Tibial nerve (tissue), 4 donors: ENCODE measurements at regions not wholly inside any gene's neighbourhood (a gene's known extent, or its start where the extent isn't known, plus 50 kb on each side); places are given as distances from the start of the nearest gene placed in this dataset.

Source experiments
- DNase-seq, 2 donors: peaks; one replicate each; pipeline ENCODE4 v3.0.0-alpha.2; 2019; ENCODE audit warnings: low spot score in 2 of 2
- H3K27ac ChIP-seq, 4 donors: fragments of 200-600 bp; sonication (generic) in 3 of 4; one replicate each; pipeline ENCODE4 v1.5.1; 2017 to 2019; ENCODE audit warnings: mild to moderate bottlenecking in 1 of 4
- H3K27me3 ChIP-seq, 2 donors: fragments of 200-600 bp; sonication (generic) in 1 of 2; one replicate each; pipeline versions ENCODE4 v1.5.1 to v1.6.0; 2017 to 2019
- H3K36me3 ChIP-seq, 3 donors: fragments of 200-600 bp; sonication (generic); one replicate each; pipeline ENCODE4 v1.5.1; 2018 to 2019
- H3K4me1 ChIP-seq, 4 donors: fragments of 200-600 bp; sonication (generic) in 3 of 4; one replicate each; pipeline ENCODE4 v1.5.1; 2017 to 2019
- H3K4me3 ChIP-seq, 4 donors: fragments of 200-600 bp; sonication (generic) in 3 of 4; one replicate each; pipeline ENCODE4 v1.5.1; 2017 to 2019; ENCODE audit warnings: mild to moderate bottlenecking in 1 of 4, moderate library complexity in 1 of 4
- H3K9me3 ChIP-seq, 4 donors: fragments of 200-600 bp; sonication (generic) in 3 of 4; one replicate each; pipeline ENCODE4 v1.5.1; 2017 to 2019
- EP300 ChIP-seq, 2 donors: sonication (generic); formaldehyde crosslinking; IDR thresholded peaks; one replicate each; pipeline ENCODE4 v1.6.1; 2017; ENCODE audit warnings: antibody characterized with exemption in 2 of 2, mild to moderate bottlenecking in 1 of 2
- POLR2A ChIP-seq, 2 donors: fragments of 450-650 bp; IDR thresholded peaks; one replicate each; pipeline ENCODE4 v1.6.1; 2017; ENCODE audit warnings: antibody characterized with exemption in 2 of 2, mild to moderate bottlenecking in 2 of 2, moderate library complexity in 2 of 2
- WGBS, 2 donors: methylation state at CpG; one replicate each; pipeline ENCODE4 v1.1.5; 2018; 5-methylcytosine and 5-hydroxymethylcytosine counted together
- TF ChIP-seq, protein P1 (sequence below), 5 experiments: fragments of 200-600 bp in 3 of 5; fragments of 450-650 bp in 2 of 5; sonication (generic) in 3 of 5; IDR thresholded peaks; one replicate each; pipeline ENCODE4 v1.5.1; 2016 to 2019; ENCODE audit warnings: antibody characterized with exemption in 5 of 5, mild to moderate bottlenecking in 3 of 5, moderate library complexity in 2 of 5

- no peak for DNase-seq
- no peak overlapping the region for H3K27ac ChIP-seq
- TF ChIP-seq EP300 (IDR thresholded peaks at IDR 0.05) (no peak), POLR2A (IDR thresholded peaks at IDR 0.05) (no peak)
- TF ChIP-seq, protein P1, sequence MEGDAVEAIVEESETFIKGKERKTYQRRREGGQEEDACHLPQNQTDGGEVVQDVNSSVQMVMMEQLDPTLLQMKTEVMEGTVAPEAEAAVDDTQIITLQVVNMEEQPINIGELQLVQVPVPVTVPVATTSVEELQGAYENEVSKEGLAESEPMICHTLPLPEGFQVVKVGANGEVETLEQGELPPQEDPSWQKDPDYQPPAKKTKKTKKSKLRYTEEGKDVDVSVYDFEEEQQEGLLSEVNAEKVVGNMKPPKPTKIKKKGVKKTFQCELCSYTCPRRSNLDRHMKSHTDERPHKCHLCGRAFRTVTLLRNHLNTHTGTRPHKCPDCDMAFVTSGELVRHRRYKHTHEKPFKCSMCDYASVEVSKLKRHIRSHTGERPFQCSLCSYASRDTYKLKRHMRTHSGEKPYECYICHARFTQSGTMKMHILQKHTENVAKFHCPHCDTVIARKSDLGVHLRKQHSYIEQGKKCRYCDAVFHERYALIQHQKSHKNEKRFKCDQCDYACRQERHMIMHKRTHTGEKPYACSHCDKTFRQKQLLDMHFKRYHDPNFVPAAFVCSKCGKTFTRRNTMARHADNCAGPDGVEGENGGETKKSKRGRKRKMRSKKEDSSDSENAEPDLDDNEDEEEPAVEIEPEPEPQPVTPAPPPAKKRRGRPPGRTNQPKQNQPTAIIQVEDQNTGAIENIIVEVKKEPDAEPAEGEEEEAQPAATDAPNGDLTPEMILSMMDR (IDR thresholded peaks at IDR 0.05) = no peak
- no peaks in the 10 kb centered on the region for H3K27me3 ChIP-seq
- WGBS, 2 donors = 64 to 77% methylated on average over 3 of the region's 3 CpGs
- no peaks in the 10 kb centered on the region for H3K4me1 ChIP-seq
- no peaks in the 10 kb centered on the region for H3K36me3 ChIP-seq
- no peak overlapping the region for H3K4me3 ChIP-seq
- peaks cover 0 to 6% (median 0%) of the 10 kb centered on the region in 4 donors for H3K9me3 ChIP-seq
Measured at GRCh38 chr1:106876384-106876783, 180.1 kb upstream of the PRMT6 start.

- Histone ChIP-seq H3K36me3 (no peaks in the 10 kb centered on the region), H3K27ac (no peak overlapping the region), H3K27me3 (no peaks in the 10 kb centered on the region), H3K4me3 (no peak overlapping the region), H3K4me1 (no peaks in the 10 kb centered on the region), H3K9me3 (no peaks in the 10 kb centered on the region)
- DNase-seq = no peak
- TF ChIP-seq, protein P1 (IDR thresholded peaks at IDR 0.05) = no peak
- no peak for TF ChIP-seq POLR2A (IDR thresholded peaks at IDR 0.05)
- 53 to 88% methylated on average over 3 of the region's 3 CpGs for WGBS, 2 donors
Measured at GRCh38 chr1:106879538-106879937, 176.9 kb upstream of the PRMT6 start.

DNA sequence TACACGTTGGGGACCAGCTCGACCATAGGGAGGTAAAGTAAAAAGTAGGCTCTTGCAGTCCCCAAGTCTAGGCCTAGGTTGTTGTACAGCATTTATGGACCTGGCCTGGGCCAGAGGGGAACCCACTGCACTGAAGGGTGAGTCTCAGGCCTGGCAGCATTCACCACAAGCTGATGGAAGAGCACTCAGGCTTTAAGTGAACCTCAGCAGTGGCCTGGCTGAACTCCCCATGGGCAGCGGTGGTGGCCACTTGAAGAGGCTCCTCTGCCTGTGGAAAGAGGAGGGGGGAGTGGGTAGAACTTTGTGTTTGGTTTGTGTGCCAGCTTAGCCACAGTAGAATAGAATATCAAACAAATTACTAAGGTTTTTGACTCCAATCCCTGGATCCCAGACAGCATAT lies 176.2 kb upstream of the PRMT6 start:
- H3K4me3 ChIP-seq = no peak overlapping the region
- H3K4me1 ChIP-seq = no peaks in the 10 kb centered on the region
- TF ChIP-seq POLR2A (IDR thresholded peaks at IDR 0.05) = no peak
- TF ChIP-seq, protein P1 (IDR thresholded peaks at IDR 0.05) = no peak
- TF ChIP-seq EP300 (IDR thresholded peaks at IDR 0.05) = no peak
- no peaks in the 10 kb centered on the region for H3K9me3 ChIP-seq
- H3K27me3 ChIP-seq = no peaks in the 10 kb centered on the region
- no peak overlapping the region for H3K27ac ChIP-seq
- 36 to 53% methylated on average over 3 of the region's 3 CpGs for WGBS, 2 donors
- no peaks in the 10 kb centered on the region for H3K36me3 ChIP-seq
- no peak for DNase-seq

- no peak overlapping the region for H3K27ac ChIP-seq
- DNase-seq = no peak
- no peak overlapping the region for H3K4me3 ChIP-seq
- no peak for TF ChIP-seq POLR2A (IDR thresholded peaks at IDR 0.05)
- TF ChIP-seq, protein P1 (IDR thresholded peaks at IDR 0.05) = no peak
- TF ChIP-seq EP300 (IDR thresholded peaks at IDR 0.05) = no peak
- H3K36me3 ChIP-seq = no peaks in the 10 kb centered on the region
- H3K9me3 ChIP-seq = no peaks in the 10 kb centered on the region
- H3K27me3 ChIP-seq = no peaks in the 10 kb centered on the region
- H3K4me1 ChIP-seq = no peaks in the 10 kb centered on the region
Measured at GRCh38 chr1:106883208-106883607, 173.3 kb upstream of the PRMT6 start.

GRCh38 chr1:106889059-106889458 lies 167.4 kb upstream of the PRMT6 start:
- WGBS, 2 donors = 25 to 30% methylated on average over 1 of the region's 1 CpG
- Histone ChIP-seq H3K36me3 (no peaks in the 10 kb centered on the region), H3K9me3 (peaks cover 0 to 4% (median 0%) of the 10 kb centered on the region in 4 donors), H3K4me1 (no peaks in the 10 kb centered on the region), H3K4me3 (no peak overlapping the region), H3K27ac (no peak overlapping the region), H3K27me3 (no peaks in the 10 kb centered on the region)
- DNase-seq = no peak
- TF ChIP-seq EP300 (IDR thresholded peaks at IDR 0.05) = no peak
- no peak for TF ChIP-seq POLR2A (IDR thresholded peaks at IDR 0.05)
- TF ChIP-seq, protein P1 (IDR thresholded peaks at IDR 0.05) = no peak
